ENCODE measurements at regions not wholly inside any gene's neighbourhood (a gene's known extent, or its start where the extent isn't known, plus 50 kb on each side); places are given as distances from the start of the nearest gene placed in this dataset.

GRCh38 chr3:56971816-56972215 is 88.6 kb upstream of the SPATA12 start:
- Histone ChIP-seq H4K8ac (ENCODE audit: extremely low read depth, insufficient read depth, low read length) (no peak overlapping the region), H3K27ac (ENCODE audit: low read depth, low read length) (no peak overlapping the region), H3K79me1 (ENCODE audit: low read depth, low read length) (no peaks in the 10 kb centered on the region), H2AFZ (ENCODE audit: low read length) (no peak overlapping the region), H2BK120ac (replicated peaks; ENCODE audit: low read depth, low read length) (no peak overlapping the region), H3K4me3 (ENCODE audit: extremely low read depth in 1 of 4, insufficient read depth in 2 of 4, low read depth in 3 of 4, low read length in 4 of 4) (no peak overlapping the region), H2BK5ac (ENCODE audit: low read depth, low read length) (no peak overlapping the region), H3K4me2 (ENCODE audit: insufficient read depth in 1 of 2, low read depth in 2 of 2, low read length in 2 of 2) (no peak overlapping the region), H3K9ac (replicated peaks in 1 of 4; ENCODE audit: extremely low read depth in 1 of 4, low read depth in 3 of 4, low read length in 3 of 4) (no peak overlapping the region), H3K56ac (replicated peaks; ENCODE audit: insufficient read length, low read depth, low read length) (no peak overlapping the region), H3K79me2 (ENCODE audit: control insufficient read depth in 1 of 2, insufficient read depth in 2 of 2, low read length in 2 of 2) (no peaks in the 10 kb centered on the region), H3K23ac (ENCODE audit: insufficient read length) (no peak overlapping the region), H3K9me3 (ENCODE audit: insufficient read depth in 2 of 2, low read depth in 1 of 2, low read length in 1 of 2) (no peaks in the 10 kb centered on the region), H3K27me3 (replicated peaks in 1 of 4; ENCODE audit: control insufficient read depth in 3 of 4, extremely low read depth in 1 of 4, insufficient read depth in 3 of 4, low read length in 3 of 4) (no peaks in the 10 kb centered on the region), H3K36me3 (ENCODE audit: control insufficient read depth in 2 of 4, insufficient read depth in 4 of 4, low read length in 3 of 4) (no peaks in the 10 kb centered on the region), H4K20me1 (replicated peaks in 1 of 2; ENCODE audit: control insufficient read depth in 1 of 2, insufficient read depth in 2 of 2, low read length in 2 of 2) (no peaks in the 10 kb centered on the region), H4K5ac (ENCODE audit: insufficient read length, low read depth, low read length) (no peak overlapping the region), H3K14ac (ENCODE audit: insufficient read length) (no peak overlapping the region), H2BK12ac (ENCODE audit: low read depth, low read length) (no peak overlapping the region), H3K23me2 (ENCODE audit: low read depth, low read length) (no peaks in the 10 kb centered on the region), H4K91ac (replicated peaks; ENCODE audit: insufficient read length, low read length) (no peak overlapping the region), H2AK5ac (ENCODE audit: low read depth, low read length) (no peak overlapping the region), H3K4me1 (replicated peaks in 1 of 4; ENCODE audit: control insufficient read depth in 3 of 4, insufficient read depth in 4 of 4, low read length in 3 of 4) (no peaks in the 10 kb centered on the region), H2BK15ac (ENCODE audit: low read length) (no peak overlapping the region), H2BK20ac (ENCODE audit: low read length) (no peak overlapping the region), H3K4ac (replicated peaks; ENCODE audit: insufficient read length, low read depth, low read length) (no peak overlapping the region), H3K18ac (ENCODE audit: extremely low read depth, low read length) (no peak overlapping the region)
- no peak for DNase-seq (ENCODE audit: low read depth in 1 of 2, low spot score in 2 of 2)
- POLR2A ChIA-PET (ENCODE audit: partially characterized antibody) = no interaction called here
- 94% methylated on average over 4 of the region's 4 CpGs; no CpG with 5 or more reads in 1 of the 2 experiments for WGBS, 2 experiments (ENCODE audit: extremely low coverage in 1 of 2, insufficient coverage in 1 of 2, insufficient read length in 1 of 2, insufficient replicate concordance in 2 of 2, low coverage in 1 of 2, low lambda C conversion rate in 2 of 2, missing lambda C conversion rate in 1 of 2)
- no peak for FAIRE-seq
- CTCF ChIA-PET (ENCODE audit: partially characterized antibody) = interaction anchor here (0.6 to 4.1 kb wide), 4 partner anchors 16 to 60 kb away, joined by 3 to 30 read pairs (median 4); no protein-coding TSS in a partner anchor
- no peak for TF ChIP-seq EZH2 (IDR thresholded peaks at IDR 0.05; ENCODE audit: low read depth, low read length, severe bottlenecking)
- no peak for TF ChIP-seq TBP (IDR thresholded peaks at IDR 0.05; ENCODE audit: low read depth, low read length)
- TF ChIP-seq BACH1 (IDR thresholded peaks at IDR 0.05; ENCODE audit: low read length) = no peak
- TF ChIP-seq BCL11A (IDR thresholded peaks at IDR 0.05; ENCODE audit: low read depth in 2 of 2, low read length in 2 of 2) = no peak
- TF ChIP-seq SP2 (IDR thresholded peaks at IDR 0.05; ENCODE audit: low read length) = no peak
- no peak for TF ChIP-seq SUZ12 (IDR thresholded peaks at IDR 0.05; ENCODE audit: low read length)
- TF ChIP-seq ASH2L (IDR thresholded peaks at IDR 0.05; ENCODE audit: low read length) = no peak
- no peak for TF ChIP-seq CHD1 (IDR thresholded peaks at IDR 0.05; ENCODE audit: low read depth, low read length)
- no peak for TF ChIP-seq E2F6 (IDR thresholded peaks at IDR 0.05)
- no peak for TF ChIP-seq POLR2A (IDR thresholded peaks at IDR 0.05; ENCODE audit: control extremely low read depth in 1 of 2, low read depth in 2 of 2, low read length in 2 of 2)
